Progenitor cell of endocrine pancreas (in vitro differentiated cells): ENCODE measurements at regions not wholly inside any gene's neighbourhood (a gene's known extent, or its start where the extent isn't known, plus 50 kb on each side); places are given as distances from the start of the nearest gene placed in this dataset.

Experiments
- DNase-seq: peaks from one replicate; pipeline ENCODE4 v3.0.0; 2021; ENCODE audit warnings: low spot score; ENCODE audit not compliant: unreplicated experiment
- H3K27ac Mint-ChIP-seq: 2 replicates; pipeline ENCODE4 v1.8.0; 2021; ENCODE audit warnings: mild to moderate bottlenecking, moderate library complexity, mixed read lengths
- H3K27me3 Mint-ChIP-seq: 2 replicates; pipeline ENCODE4 v1.8.0; 2021; ENCODE audit warnings: mixed read lengths
- H3K36me3 Mint-ChIP-seq: 2 replicates; pipeline ENCODE4 v1.8.0; 2022; ENCODE audit warnings: mixed read lengths; ENCODE audit not compliant: insufficient read depth
- H3K4me1 Mint-ChIP-seq: 2 replicates; pipeline ENCODE4 v1.8.0; 2021; ENCODE audit warnings: low read depth, mixed read lengths
- H3K4me3 Mint-ChIP-seq: 2 replicates; pipeline ENCODE4 v1.8.0; 2021; ENCODE audit warnings: low read depth, mild to moderate bottlenecking, moderate library complexity, mixed read lengths
- H3K9me3 Mint-ChIP-seq: 2 replicates; pipeline ENCODE4 v1.8.0; 2021; ENCODE audit warnings: low read depth, mixed read lengths
- CTCF ChIP-seq: fragments of 200-600 bp; sonication (generic); IDR thresholded peaks from one replicate; pipeline ENCODE4 v1.5.0; 2021; ENCODE audit warnings: antibody characterized with exemption, mild to moderate bottlenecking; ENCODE audit not compliant: unreplicated experiment

- no peaks in the 10 kb centered on the region for H3K4me1 Mint-ChIP-seq
- H3K27me3 Mint-ChIP-seq: no peaks in the 10 kb centered on the region
- no peaks in the 10 kb centered on the region for H3K36me3 Mint-ChIP-seq
- DNase-seq: no peak
- H3K4me3 Mint-ChIP-seq: no peak overlapping the region
- H3K9me3 Mint-ChIP-seq: no peaks in the 10 kb centered on the region
- no peak overlapping the region for H3K27ac Mint-ChIP-seq
- no peak for TF ChIP-seq CTCF
Measured at GRCh38 chr5:24353611-24354010, 291.2 kb downstream of the CDH10 start.

- no peaks in the 10 kb centered on the region for H3K36me3 Mint-ChIP-seq
- peaks cover 4% of the 10 kb centered on the region for H3K9me3 Mint-ChIP-seq
- no peak for TF ChIP-seq CTCF
- DNase-seq: no peak
- no peak overlapping the region for H3K27ac Mint-ChIP-seq
- H3K4me1 Mint-ChIP-seq: no peaks in the 10 kb centered on the region
- no peak overlapping the region for H3K4me3 Mint-ChIP-seq
- no peaks in the 10 kb centered on the region for H3K27me3 Mint-ChIP-seq
Measured at GRCh38 chr5:24363789-24364481, 280.8 kb downstream of the CDH10 start.

GRCh38 chr5:24364711-24365110 is 280.1 kb downstream of the CDH10 start:
- peaks cover 4% of the 10 kb centered on the region for H3K9me3 Mint-ChIP-seq
- no peaks in the 10 kb centered on the region for H3K4me1 Mint-ChIP-seq
- no peak for TF ChIP-seq CTCF
- DNase-seq: no peak
- no peak overlapping the region for H3K4me3 Mint-ChIP-seq
- no peaks in the 10 kb centered on the region for H3K36me3 Mint-ChIP-seq
- H3K27ac Mint-ChIP-seq: no peak overlapping the region
- no peaks in the 10 kb centered on the region for H3K27me3 Mint-ChIP-seq

GRCh38 chr5:24365406-24365805 is 279.4 kb downstream of the CDH10 start:
- Mint-ChIP-seq H3K4me3 (no peak overlapping the region), H3K27me3 (no peaks in the 10 kb centered on the region), H3K36me3 (no peaks in the 10 kb centered on the region), H3K4me1 (no peaks in the 10 kb centered on the region), H3K27ac (no peak overlapping the region), H3K9me3 (peaks cover 4% of the 10 kb centered on the region)
- no peak for DNase-seq
- TF ChIP-seq CTCF: no peak

- Mint-ChIP-seq H3K4me3 (no peak overlapping the region), H3K4me1 (no peaks in the 10 kb centered on the region), H3K27ac (no peak overlapping the region), H3K9me3 (peaks cover under 1% of the 10 kb centered on the region), H3K36me3 (no peaks in the 10 kb centered on the region), H3K27me3 (no peaks in the 10 kb centered on the region)
- DNase-seq: no peak
- TF ChIP-seq CTCF: no peak
Measured at GRCh38 chr5:24367216-24367615, 277.6 kb downstream of the CDH10 start.
